ENCODE measurements at regions not wholly inside any gene's neighbourhood (a gene's known extent, or its start where the extent isn't known, plus 50 kb on each side); places are given as distances from the start of the nearest gene placed in this dataset.

GRCh38 chr2:2717406-2717805, 386.3 kb upstream of the MYT1L start:
- no peak for DNase-seq (ENCODE audit: low spot score)

- no peak for DNase-seq (ENCODE audit: low spot score)
These were observed 385.7 kb upstream of the MYT1L start for GRCh38 chr2:2716771-2717170.

GRCh38 chr2:2715036-2715818, 384.2 kb upstream of the MYT1L start:
- no peak for DNase-seq (ENCODE audit: low spot score)

DNA sequence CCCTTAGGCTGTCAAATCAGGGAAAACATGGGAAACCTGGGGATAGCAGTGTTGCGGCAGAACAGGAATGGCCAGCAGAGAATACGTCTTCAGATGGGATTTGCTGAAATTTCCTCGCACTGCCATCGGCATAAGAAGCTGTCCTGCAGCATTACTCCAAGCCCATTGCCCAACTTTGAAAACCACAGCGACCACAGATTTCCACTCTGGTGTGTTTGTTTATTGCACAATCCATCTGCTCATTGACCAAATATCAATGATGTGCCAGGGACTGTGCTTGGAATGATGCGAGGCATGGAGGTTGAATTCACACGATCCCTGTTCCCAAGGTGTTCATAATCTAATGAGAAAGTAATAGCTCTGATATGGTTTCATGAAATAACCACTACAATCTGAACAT, 383.3 kb upstream of the MYT1L start:
- DNase-seq (ENCODE audit: low spot score) = no peak

GRCh38 chr2:2709431-2709770, 378.3 kb upstream of the MYT1L start:
- no peak for DNase-seq (ENCODE audit: low spot score)

DNA sequence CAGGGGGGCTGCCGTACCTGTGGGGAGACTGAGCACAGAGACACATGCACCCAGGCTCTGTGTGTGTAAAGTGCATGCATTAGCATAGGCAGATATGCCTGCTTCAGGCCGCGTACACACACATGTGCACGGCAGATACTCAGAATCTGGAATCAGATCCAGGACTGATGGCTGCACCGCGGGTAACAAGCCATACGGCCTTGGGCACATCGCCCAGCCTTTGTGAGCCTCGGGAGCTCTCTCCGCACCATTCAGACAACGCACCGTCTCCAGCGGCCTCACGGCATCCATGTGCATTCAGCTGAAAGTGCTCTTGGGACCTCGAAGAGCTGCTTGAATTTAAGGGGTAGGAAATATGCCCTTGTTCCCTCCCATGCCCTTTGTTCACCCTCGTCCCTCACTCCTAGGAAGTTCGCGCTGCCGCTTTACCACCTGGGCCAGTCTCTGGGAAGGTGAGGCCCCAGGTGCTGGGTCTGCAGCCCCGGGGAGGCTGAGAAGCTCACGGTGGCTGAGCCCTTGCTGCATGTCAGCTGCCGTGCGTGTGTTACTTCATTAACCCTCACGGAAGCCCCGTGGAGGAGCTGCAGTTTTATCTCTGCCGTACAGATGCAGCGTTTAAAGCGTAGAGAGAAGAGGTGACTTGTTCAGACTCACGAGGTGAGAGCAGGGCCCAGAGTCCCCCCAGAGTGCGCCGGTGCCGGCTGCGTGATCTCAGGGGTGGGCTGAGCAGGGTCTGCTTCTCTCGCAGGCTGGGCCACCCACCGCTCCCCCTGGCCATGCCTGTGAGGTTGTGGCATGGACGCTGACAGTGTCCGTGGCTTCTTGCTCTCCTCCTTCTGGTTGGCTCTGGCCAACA, 377.7 kb upstream of the MYT1L start:
- DNase-seq (ENCODE audit: low spot score) = no peak

DNA sequence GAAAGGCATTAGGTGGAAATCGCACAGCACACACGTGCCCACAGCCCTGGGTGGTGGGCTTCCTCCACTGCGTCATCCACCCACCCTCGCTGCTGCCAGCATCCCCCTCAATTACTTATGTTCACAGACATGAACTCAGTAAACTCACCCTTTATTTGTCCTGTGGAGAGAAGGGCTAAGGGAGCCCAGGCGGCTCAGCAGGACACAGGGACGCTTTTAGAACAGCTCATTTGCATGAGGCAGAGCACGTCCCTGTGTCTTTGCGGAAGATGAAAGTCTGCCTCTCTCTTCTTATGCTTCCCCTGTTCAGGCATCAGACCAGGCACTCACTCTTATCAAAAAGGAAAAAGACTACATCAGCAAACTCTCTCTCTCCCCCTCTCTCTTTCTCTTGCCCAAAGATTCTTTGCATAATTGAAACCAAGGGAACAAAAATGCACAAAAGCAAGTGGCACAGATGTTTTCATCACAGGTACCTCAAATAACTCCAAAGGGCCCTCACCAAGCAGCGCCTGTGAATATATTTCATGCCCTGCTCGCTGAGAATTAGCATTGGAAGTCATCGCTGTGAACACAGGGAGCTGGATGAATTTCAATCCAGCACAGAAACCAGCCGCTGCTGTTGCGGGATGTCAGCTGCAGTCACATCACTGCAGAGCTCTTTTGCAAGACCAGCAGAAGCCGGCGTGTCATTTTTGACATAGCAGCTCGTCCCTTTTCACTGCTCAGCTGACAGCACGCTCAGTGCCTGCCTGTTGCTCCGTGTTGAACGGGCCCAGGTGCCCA, 376.3 kb upstream of the MYT1L start:
- no peak for DNase-seq (ENCODE audit: low spot score)

- DNase-seq (ENCODE audit: low spot score) = no peak
These were observed 375.2 kb upstream of the MYT1L start for GRCh38 chr2:2706306-2706705.

- DNase-seq (ENCODE audit: low spot score) = no peak
These were observed 374.8 kb upstream of the MYT1L start for GRCh38 chr2:2705871-2706270.

GRCh38 chr2:2704428-2705090, 373.5 kb upstream of the MYT1L start:
- DNase-seq (ENCODE audit: low spot score) = no peak

DNA sequence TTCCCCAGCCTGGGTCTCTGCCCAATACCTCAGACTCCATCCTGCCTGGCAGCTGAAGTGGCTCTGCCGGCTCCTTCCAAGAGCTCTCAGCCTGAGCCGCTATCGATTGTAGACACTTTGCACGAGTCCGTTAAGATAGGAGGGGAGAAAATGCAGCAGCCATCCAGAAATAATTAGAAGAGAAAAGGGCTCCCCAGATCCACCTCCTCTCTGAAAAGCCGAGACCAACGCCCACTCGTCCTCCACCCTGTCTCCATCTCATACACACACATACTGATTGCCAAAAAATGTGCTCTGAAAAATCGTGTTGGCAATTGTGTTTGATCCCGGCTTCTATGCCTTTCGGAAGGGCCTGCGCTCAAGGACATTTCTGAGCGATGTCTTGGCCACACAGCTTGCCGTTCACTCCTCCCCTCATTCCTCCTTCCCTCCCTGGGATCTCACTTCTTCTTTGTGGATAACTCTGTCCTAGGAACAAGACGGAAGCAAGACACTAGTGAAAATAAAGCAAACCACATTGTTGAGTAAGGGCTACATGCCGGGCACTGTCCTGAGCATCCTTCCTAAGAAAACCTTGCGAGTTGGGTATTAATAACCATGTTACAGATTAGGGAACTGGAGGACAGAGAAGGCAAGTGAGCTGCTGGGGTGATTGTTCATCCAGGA, 372.8 kb upstream of the MYT1L start:
- no peak for DNase-seq (ENCODE audit: low spot score)

- no peak for DNase-seq (ENCODE audit: low spot score)
These were observed 372.1 kb upstream of the MYT1L start for GRCh38 chr2:2703172-2703571.

GRCh38 chr2:2702385-2702784, 371.3 kb upstream of the MYT1L start:
- DNase-seq (ENCODE audit: low spot score) = no peak

GRCh38 chr2:2701813-2702212, 370.7 kb upstream of the MYT1L start:
- DNase-seq (ENCODE audit: low spot score) = no peak

- no peak for DNase-seq (ENCODE audit: low spot score)
These were observed 370.2 kb upstream of the MYT1L start for GRCh38 chr2:2701176-2701781.

GRCh38 chr2:2699121-2699505, 368.0 kb upstream of the MYT1L start:
- DNase-seq (ENCODE audit: low spot score) = no peak

GRCh38 chr2:2698182-2699120, 367.4 kb upstream of the MYT1L start:
- no peak for DNase-seq (ENCODE audit: low spot score)

DNA sequence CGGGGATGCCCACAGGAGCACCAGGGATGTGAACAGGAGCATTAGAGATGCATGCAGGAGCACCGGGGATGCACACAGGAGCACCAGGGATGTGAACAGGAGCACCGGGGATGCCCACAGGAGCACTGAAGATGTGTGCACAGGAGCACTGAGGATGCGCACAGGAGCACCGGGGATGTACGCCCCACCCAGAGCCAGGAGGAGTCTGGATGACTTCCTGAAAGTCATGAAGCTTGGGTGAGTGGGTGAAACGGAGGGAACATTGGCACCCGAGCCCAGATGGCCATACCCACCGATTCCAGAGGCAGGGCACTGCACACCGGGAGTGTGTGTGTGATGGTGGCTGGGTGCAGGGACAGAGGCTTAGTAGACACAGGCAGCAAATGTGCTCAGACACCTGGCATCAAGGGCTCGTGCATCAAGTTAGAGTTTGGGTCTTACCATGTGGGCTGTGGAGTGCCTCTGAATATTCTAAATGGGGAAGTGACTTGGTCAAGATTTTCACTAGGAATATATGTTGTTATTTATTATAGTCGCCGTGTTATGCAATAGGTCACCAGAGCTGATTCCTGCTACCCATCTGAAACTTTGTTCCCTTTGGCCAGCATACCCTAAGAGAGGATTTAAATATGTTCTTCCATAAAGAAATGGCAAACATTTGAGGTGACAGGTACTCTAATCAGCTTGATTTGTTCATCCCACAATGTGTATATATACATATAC, 365.8 kb upstream of the MYT1L start:
- no peak for DNase-seq (ENCODE audit: low spot score)

DNA sequence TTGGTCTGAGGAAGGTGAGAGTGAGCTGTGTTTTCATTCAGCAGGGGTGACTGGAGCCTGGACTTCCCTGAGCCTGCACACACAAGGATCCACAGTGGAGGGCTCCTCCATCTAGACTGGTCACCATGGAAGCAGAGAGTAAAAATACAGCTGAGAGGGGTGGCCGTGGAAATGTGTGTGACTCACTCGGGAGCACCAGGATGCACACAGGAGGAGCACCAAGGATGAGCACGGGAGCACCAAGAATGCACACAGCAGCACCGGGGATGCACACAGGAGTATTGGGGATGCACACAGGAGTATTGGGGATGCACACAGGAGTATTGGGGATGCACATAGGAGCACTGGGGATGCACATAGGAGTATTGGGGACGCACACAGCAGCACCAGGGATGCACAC, 365.2 kb upstream of the MYT1L start:
- DNase-seq (ENCODE audit: low spot score) = no peak

Measured in AG20443 (cell line).